H1 (cell line): ENCODE measurements at regions not wholly inside any gene's neighbourhood (a gene's known extent, or its start where the extent isn't known, plus 50 kb on each side); places are given as distances from the start of the nearest gene placed in this dataset.

ENCODE experiments used
- CHD2 ChIP-seq: IDR thresholded peaks from 2 replicates; pipeline ENCODE4 v1.6.1; 2012; ENCODE audit warnings: low read length, improper control_type of control experiment
- CHD7 ChIP-seq: fragments of 300-600 bp; sonication (generic); IDR thresholded peaks from 2 replicates; pipeline ENCODE4 v1.7.1; 2012; ENCODE audit warnings: low read length, moderate library complexity, mild to moderate bottlenecking, inconsistent platforms; ENCODE audit not compliant: insufficient replicate concordance
- JUN ChIP-seq: IDR thresholded peaks from 2 replicates; pipeline ENCODE4 v1.6.1; 2011; ENCODE audit warnings: low read depth, mild to moderate bottlenecking, improper control_type of control experiment, low read length
- KDM5A ChIP-seq: fragments of 200-600 bp; IDR thresholded peaks from 2 replicates; pipeline ENCODE4 v1.7.1; 2012; ENCODE audit warnings: mild to moderate bottlenecking, low read length, inconsistent platforms, mixed read lengths
- SIN3A ChIP-seq, 2 experiments: IDR thresholded peaks in 1 of 2; conservative IDR thresholded peaks in 1 of 2; 2 replicates each; pipeline ENCODE4 v1.6.1; 2011 to 2012; ENCODE audit warnings: low read length in 2 of 2, improper control_type of control experiment in 1 of 2, low read depth in 1 of 2, mild to moderate bottlenecking in 1 of 2
- SRF ChIP-seq: IDR thresholded peaks from 2 replicates; pipeline ENCODE4 v1.6.1; 2011; ENCODE audit warnings: mild to moderate bottlenecking, low read depth, low read length, moderate library complexity
- TAF7 ChIP-seq: optimal IDR thresholded peaks from 2 replicates; pipeline ENCODE3; 2011; ENCODE audit warnings: low read depth, mild to moderate bottlenecking, inconsistent platforms, low read length, moderate library complexity, borderline replicate concordance
- TCF12 ChIP-seq: IDR thresholded peaks from 2 replicates; pipeline ENCODE4 v1.6.1; 2011; ENCODE audit warnings: low read depth, mild to moderate bottlenecking, low read length

DNA sequence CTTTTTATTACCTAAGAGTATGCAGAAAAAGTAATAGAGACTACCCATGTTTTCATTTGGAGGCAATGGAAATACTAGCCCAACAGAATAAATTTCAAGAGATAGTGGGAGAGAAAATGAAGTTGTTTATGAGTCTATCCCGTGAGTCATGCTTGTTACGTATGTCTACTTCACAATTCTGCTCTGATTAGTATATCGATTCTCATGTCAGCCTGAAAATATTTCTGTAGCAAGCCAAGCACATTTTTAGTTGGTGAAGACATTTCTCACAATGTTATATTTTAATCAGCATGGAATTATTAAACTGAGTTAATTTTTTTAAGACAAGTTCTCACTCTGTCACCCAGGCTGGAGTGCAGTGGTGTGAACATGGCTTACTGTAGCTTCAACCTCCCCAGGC, 346.1 kb downstream of the RPRM start (continued):
- TF ChIP-seq CHD7, result no peak
- no peak for TF ChIP-seq KDM5A
- no peak for TF ChIP-seq SIN3A (conservative IDR thresholded peaks at IDR 0.05 in 1 of 2, IDR thresholded peaks at IDR 0.05 in 1 of 2; ENCODE audit: low read depth in 1 of 2, low read length in 2 of 2)
- TF ChIP-seq TAF7, result no peak
- no peak for TF ChIP-seq JUN
- no peak for TF ChIP-seq TCF12
- no peak for TF ChIP-seq CHD2
- TF ChIP-seq SRF, result no peak
- TF ChIP-seq, all 59 proteins: peak for 0
